H1 (cell line): ENCODE measurements at regions not wholly inside any gene's neighbourhood (a gene's known extent, or its start where the extent isn't known, plus 50 kb on each side); places are given as distances from the start of the nearest gene placed in this dataset.

Experiments
- CTCF ChIA-PET: fragments of 300-600 bp; sonication (Branson Sonifier 250); formaldehyde crosslinking; loops from one replicate; lab custom pipeline; 2021; ENCODE audit not compliant: partially characterized antibody; lab: Charles Lee
- POLR2A ChIA-PET: fragments of 300-600 bp; sonication (Branson Sonifier 250); formaldehyde crosslinking; loops from one replicate; lab custom pipeline; 2021; ENCODE audit warnings: inconsistent platforms; ENCODE audit not compliant: partially characterized antibody; lab: Charles Lee
- DNase-seq, 2 experiments: peaks; one replicate each; pipeline versions ENCODE4 v3.0.0 to v3.0.0-alpha.2; 2010 to 2022; ENCODE audit warnings: low spot score in 2 of 2, low read depth in 1 of 2, mixed read lengths in 1 of 2
- FAIRE-seq: peaks from 2 replicates; lab custom pipeline; 2011; peaks lifted over from hg19 to GRCh38; lab: Jason Lieb, UNC
- H2AFZ ChIP-seq: 2 replicates; pipeline ENCODE4 v1.8.1; 2012; ENCODE audit warnings: low read length, inconsistent platforms
- H2AK5ac ChIP-seq: 2 replicates; pipeline ENCODE4 v1.6.1; 2013; ENCODE audit warnings: low read depth, low read length
- H2BK120ac ChIP-seq: replicated peaks from 2 replicates; pipeline ENCODE3; 2013; ENCODE audit warnings: low read depth, low read length, inconsistent platforms
- H2BK12ac ChIP-seq: 2 replicates; pipeline ENCODE4 v1.6.1; 2013; ENCODE audit warnings: low read depth, low read length
- H2BK15ac ChIP-seq: 2 replicates; pipeline ENCODE4 v1.6.1; 2013; ENCODE audit warnings: low read length
- H2BK20ac ChIP-seq: 2 replicates; pipeline ENCODE4 v1.6.1; 2013; ENCODE audit warnings: low read length
- H2BK5ac ChIP-seq: 2 replicates; pipeline ENCODE4 v1.6.1; 2013; ENCODE audit warnings: low read depth, low read length
- H3K14ac ChIP-seq: 2 replicates; pipeline ENCODE4 v1.6.1; 2013; ENCODE audit warnings: inconsistent platforms; ENCODE audit not compliant: insufficient read length
- H3K18ac ChIP-seq: 2 replicates; pipeline ENCODE4 v1.6.1; 2013; ENCODE audit warnings: low read length; ENCODE audit errors: extremely low read depth
- H3K23ac ChIP-seq: 2 replicates; pipeline ENCODE4 v1.6.1; 2013; ENCODE audit warnings: inconsistent platforms; ENCODE audit not compliant: insufficient read length
- H3K23me2 ChIP-seq: 2 replicates; pipeline ENCODE4 v1.6.1; 2013; ENCODE audit warnings: low read depth, low read length
- H3K27ac ChIP-seq: 2 replicates; pipeline ENCODE4 v1.6.1; 2011; ENCODE audit warnings: low read depth, low read length, inconsistent platforms
- H3K27me3 ChIP-seq, 4 experiments: replicated peaks in 1 of 4; 1 replicate in 1 of 4; 2 replicates in 3 of 4; pipeline versions ENCODE4 v1.6.1 to v1.8.1; 2011 to 2013; ENCODE audit warnings: low read length in 3 of 4, mild to moderate bottlenecking in 3 of 4, inconsistent platforms in 2 of 4, mixed read lengths in 2 of 4, moderate library complexity in 1 of 4; ENCODE audit not compliant: control insufficient read depth in 3 of 4, insufficient read depth in 3 of 4; ENCODE audit errors: extremely low read depth in 1 of 4
- H3K36me3 ChIP-seq, 4 experiments: 2 replicates each; pipeline versions ENCODE4 v1.6.1 to v1.8.1; 2011 to 2013; ENCODE audit warnings: mild to moderate bottlenecking in 4 of 4, low read length in 3 of 4, moderate library complexity in 2 of 4, control low read depth in 1 of 4, inconsistent platforms in 1 of 4; ENCODE audit not compliant: insufficient read depth in 4 of 4, control insufficient read depth in 2 of 4
- H3K4ac ChIP-seq: replicated peaks from 2 replicates; pipeline ENCODE3; 2013; ENCODE audit warnings: low read length, low read depth, mixed read lengths, inconsistent platforms; ENCODE audit not compliant: insufficient read length
- H3K4me1 ChIP-seq, 4 experiments: replicated peaks in 1 of 4; 1 replicate in 1 of 4; 2 replicates in 3 of 4; pipeline versions ENCODE4 v1.6.1 to v1.8.1; 2011 to 2013; ENCODE audit warnings: low read length in 3 of 4, inconsistent platforms in 2 of 4, mixed read lengths in 1 of 4; ENCODE audit not compliant: insufficient read depth in 4 of 4, control insufficient read depth in 3 of 4
- H3K4me2 ChIP-seq, 2 experiments: 2 replicates each; pipeline versions ENCODE4 v1.6.1 to v1.8.1; 2011 to 2013; ENCODE audit warnings: low read depth in 2 of 2, low read length in 2 of 2, control low read depth in 1 of 2, inconsistent platforms in 1 of 2, mild to moderate bottlenecking in 1 of 2; ENCODE audit not compliant: insufficient read depth in 1 of 2
- H3K4me3 ChIP-seq, 4 experiments: fragments of 200-600, 300-600 bp in 1 of 4; sonication (generic), shearing (Covaris generic), sonication (Bioruptor Twin) in 1 of 4; 2 replicates each; pipeline versions ENCODE4 v1.5.1 to v1.8.1; 2011 to 2016; ENCODE audit warnings: low read length in 4 of 4, low read depth in 3 of 4, control low read depth in 2 of 4, inconsistent platforms in 2 of 4, mild to moderate bottlenecking in 2 of 4, mixed read lengths in 1 of 4, moderate library complexity in 1 of 4; ENCODE audit not compliant: insufficient read depth in 2 of 4; ENCODE audit errors: extremely low read depth in 1 of 4
- H3K56ac ChIP-seq: replicated peaks from 2 replicates; pipeline ENCODE3; 2013; ENCODE audit warnings: low read depth, mild to moderate bottlenecking, mixed read lengths, low read length, inconsistent platforms; ENCODE audit not compliant: insufficient read length
- H3K79me1 ChIP-seq: 2 replicates; pipeline ENCODE4 v1.6.1; 2013; ENCODE audit warnings: low read depth, low read length, control low read depth
- H3K79me2 ChIP-seq, 2 experiments: 2 replicates each; pipeline versions ENCODE4 v1.6.1 to v1.8.1; 2012 to 2013; ENCODE audit warnings: low read length in 2 of 2, mild to moderate bottlenecking in 2 of 2, inconsistent platforms in 1 of 2; ENCODE audit not compliant: insufficient read depth in 2 of 2, control insufficient read depth in 1 of 2
- H3K9ac ChIP-seq, 4 experiments: replicated peaks in 1 of 4; 1 replicate in 1 of 4; 2 replicates in 3 of 4; pipeline versions ENCODE4 v1.6.1 to v1.8.1; 2011 to 2013; ENCODE audit warnings: low read depth in 3 of 4, low read length in 3 of 4, control low read depth in 2 of 4, mild to moderate bottlenecking in 2 of 4, moderate library complexity in 2 of 4, inconsistent platforms in 1 of 4; ENCODE audit errors: extremely low read depth in 1 of 4
- H3K9me3 ChIP-seq, 2 experiments: 2 replicates each; pipeline versions ENCODE4 v1.6.1 to v1.8.1; 2012 to 2013; ENCODE audit warnings: mild to moderate bottlenecking in 2 of 2, moderate library complexity in 2 of 2, control low read depth in 1 of 2, inconsistent platforms in 1 of 2, low read depth in 1 of 2, low read length in 1 of 2, mixed read lengths in 1 of 2; ENCODE audit not compliant: insufficient read depth in 2 of 2
- H4K20me1 ChIP-seq, 2 experiments: replicated peaks in 1 of 2; 2 replicates each; pipeline versions ENCODE3 to v1.8.1; 2011 to 2013; ENCODE audit warnings: inconsistent platforms in 2 of 2, low read length in 2 of 2, mild to moderate bottlenecking in 1 of 2; ENCODE audit not compliant: insufficient read depth in 2 of 2, control insufficient read depth in 1 of 2
- H4K5ac ChIP-seq: 2 replicates; pipeline ENCODE4 v1.6.1; 2013; ENCODE audit warnings: low read length, low read depth, mixed read lengths, inconsistent platforms; ENCODE audit not compliant: insufficient read length
- H4K8ac ChIP-seq: 2 replicates; pipeline ENCODE4 v1.8.0; 2013; ENCODE audit warnings: mild to moderate bottlenecking, moderate library complexity, low read length, inconsistent platforms; ENCODE audit not compliant: insufficient read depth; ENCODE audit errors: extremely low read depth
- H4K91ac ChIP-seq: replicated peaks from 2 replicates; pipeline ENCODE3; 2013; ENCODE audit warnings: low read length, mixed read lengths, inconsistent platforms; ENCODE audit not compliant: insufficient read length
- CTCF ChIP-seq, 3 experiments: IDR thresholded peaks; 1 replicate in 2 of 3; 2 replicates in 1 of 3; pipeline versions ENCODE4 v1.5.1 to v1.6.1; 2011; ENCODE audit warnings: low read length in 3 of 3, mild to moderate bottlenecking in 3 of 3, inconsistent platforms in 2 of 3, low read depth in 1 of 3, moderate library complexity in 1 of 3; ENCODE audit not compliant: insufficient read depth in 1 of 3; ENCODE audit errors: control extremely low read depth in 1 of 3
- TAF1 ChIP-seq: IDR thresholded peaks from 2 replicates; pipeline ENCODE4 v1.6.1; 2011; ENCODE audit warnings: mild to moderate bottlenecking, low read depth, low read length
- TCF12 ChIP-seq: IDR thresholded peaks from 2 replicates; pipeline ENCODE4 v1.6.1; 2011; ENCODE audit warnings: low read depth, mild to moderate bottlenecking, low read length
- WGBS, 2 experiments: shearing (Covaris generic) in 1 of 2; methylation state at CpG; one replicate each; pipeline versions ENCODE4 v1.1.6 to v1.1.7; 2013 to 2015; ENCODE audit warnings: low lambda C conversion rate in 2 of 2, mixed read lengths in 2 of 2, inconsistent platforms in 1 of 2, low coverage in 1 of 2, missing lambda C conversion rate in 1 of 2; ENCODE audit not compliant: insufficient replicate concordance in 2 of 2, insufficient coverage in 1 of 2, insufficient read length in 1 of 2; ENCODE audit errors: extremely low coverage in 1 of 2, missing lambda C conversion rate in 1 of 2; 5-methylcytosine and 5-hydroxymethylcytosine counted together

DNA sequence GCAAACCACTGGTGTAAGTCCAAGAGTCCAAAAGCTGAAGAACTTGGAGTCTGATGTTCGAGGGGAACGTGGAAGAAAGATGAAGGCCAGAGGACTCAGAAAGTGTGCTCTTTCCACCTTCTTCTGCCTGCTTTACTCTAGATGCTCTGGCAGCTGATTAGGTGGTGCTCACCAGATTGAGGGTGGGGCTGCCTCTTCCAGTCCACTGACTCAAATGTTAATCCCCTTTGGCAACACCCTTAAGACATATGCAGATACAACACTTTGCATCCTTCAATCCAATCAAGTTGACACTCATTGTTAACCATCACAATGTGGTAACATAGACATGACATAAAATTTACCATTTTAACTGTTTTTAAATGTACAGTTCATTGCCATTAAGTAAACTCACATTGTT, 249.5 kb downstream of the COG6 start:
- H2AFZ ChIP-seq, result no peak overlapping the region
- H3K27me3 ChIP-seq, result no peaks in the 10 kb centered on the region; a peak in 1 of 7 replicates
- no peak overlapping the region for H3K56ac ChIP-seq
- no peak overlapping the region for H4K5ac ChIP-seq
- 93% methylated on average over 2 of the region's 2 CpGs; no CpG with 5 or more reads in 1 of the 2 experiments for WGBS, 2 experiments
- TF ChIP-seq TCF12, result no peak
- no peak for TF ChIP-seq TAF1
- TF ChIP-seq CTCF (IDR thresholded peaks at IDR 0.05; ENCODE audit: control extremely low read depth in 1 of 3, insufficient read depth in 1 of 3, low read depth in 1 of 3, low read length in 3 of 3), result no peak
- TF ChIP-seq, all 59 proteins: peak for 0
- no peak overlapping the region for H4K8ac ChIP-seq
- H2BK12ac ChIP-seq, result no peak overlapping the region
- H2BK120ac ChIP-seq, result no peak overlapping the region
- H3K4me1 ChIP-seq, result no peaks in the 10 kb centered on the region
- H3K27ac ChIP-seq, result no peak overlapping the region
- H3K9ac ChIP-seq, result no peak overlapping the region
- H2BK20ac ChIP-seq, result no peak overlapping the region
- no peaks in the 10 kb centered on the region for H3K9me3 ChIP-seq
- H3K79me1 ChIP-seq, result no peaks in the 10 kb centered on the region
- no peaks in the 10 kb centered on the region for H3K79me2 ChIP-seq
- no peak overlapping the region for H2BK5ac ChIP-seq
- no peak overlapping the region for H2AK5ac ChIP-seq
- DNase-seq (no peak), FAIRE-seq (no peak)
- no peak overlapping the region for H3K18ac ChIP-seq
- H3K36me3 ChIP-seq, result no peaks in the 10 kb centered on the region
- no peak overlapping the region for H3K14ac ChIP-seq
- H4K20me1 ChIP-seq, result no peaks in the 10 kb centered on the region
- POLR2A ChIA-PET, result interaction anchor here (0.6 kb wide), 1 partner anchor 475 kb away, joined by 3 read pairs; no protein-coding TSS in a partner anchor
- H3K4ac ChIP-seq, result no peak overlapping the region
- H3K4me3 ChIP-seq, result no peak overlapping the region
- no peak overlapping the region for H3K4me2 ChIP-seq
- no peaks in the 10 kb centered on the region; the same call in 1 of the 2 replicates for H3K23me2 ChIP-seq
- no peak overlapping the region for H4K91ac ChIP-seq
- H3K23ac ChIP-seq, result no peak overlapping the region
- CTCF ChIA-PET, result interaction anchor here (0.6 kb wide), 1 partner anchor 859 kb away, joined by 3 read pairs; no protein-coding TSS in a partner anchor
- H2BK15ac ChIP-seq, result no peak overlapping the region
